GM23338 (cell line): ENCODE measurements at regions not wholly inside any gene's neighbourhood (a gene's known extent, or its start where the extent isn't known, plus 50 kb on each side); places are given as distances from the start of the nearest gene placed in this dataset.

Experiments used
- ATAC-seq: fragments of 200-7000 bp; cut with Tn5 transposase; 3 replicates; pipeline ENCODE4 v1.9.1; 2020
- DNase-seq: peaks from one replicate; pipeline ENCODE4 v3.0.0-alpha.2; 2015; ENCODE audit warnings: low spot score
- H2AFZ ChIP-seq: fragments of 200-600 bp; sonication (generic); 2 replicates; pipeline ENCODE4 v1.8.0; 2016; ENCODE audit warnings: antibody characterized with exemption, mild to moderate bottlenecking, moderate library complexity
- H3F3A ChIP-seq: fragments of 200-600 bp; sonication (generic); replicated peaks from 2 replicates; pipeline ENCODE4 v1.8.0; 2017; ENCODE audit warnings: antibody characterized with exemption, mixed run types, low read depth
- H3K27ac ChIP-seq: fragments of 200-600 bp; sonication (generic); 2 replicates; pipeline ENCODE4 v1.6.1; 2016; ENCODE audit warnings: low read depth
- H3K27me3 ChIP-seq: fragments of 200-600 bp; sonication (generic); 2 replicates; pipeline ENCODE4 v1.8.0; 2016; ENCODE audit warnings: mild to moderate bottlenecking, mixed run types, moderate library complexity; ENCODE audit not compliant: insufficient read depth
- H3K36me3 ChIP-seq: fragments of 200-600 bp; sonication (generic); 2 replicates; pipeline ENCODE4 v1.8.0; 2016; ENCODE audit warnings: mild to moderate bottlenecking; ENCODE audit not compliant: insufficient read depth
- H3K4me1 ChIP-seq: fragments of 200-600 bp; sonication (generic); 2 replicates; pipeline ENCODE4 v1.8.0; 2016; ENCODE audit warnings: mild to moderate bottlenecking, moderate library complexity; ENCODE audit not compliant: insufficient read depth
- H3K4me2 ChIP-seq: fragments of 200-600 bp; sonication (generic); 2 replicates; pipeline ENCODE4 v1.7.1; 2017; ENCODE audit warnings: mixed run types
- H3K4me3 ChIP-seq: fragments of 200-600 bp; sonication (generic); 2 replicates; pipeline ENCODE4 v1.6.1; 2016; ENCODE audit warnings: mixed run types
- H3K79me2 ChIP-seq: fragments of 200-600 bp; sonication (generic); replicated peaks from 2 replicates; pipeline ENCODE4 v1.8.0; 2017; ENCODE audit warnings: mild to moderate bottlenecking; ENCODE audit not compliant: insufficient read depth
- H3K9me2 ChIP-seq: fragments of 200-600 bp; sonication (generic); 2 replicates; pipeline ENCODE4 v1.8.0; 2017; ENCODE audit not compliant: insufficient read depth
- H4K20me1 ChIP-seq: fragments of 200-600 bp; sonication (generic); replicated peaks from 2 replicates; pipeline ENCODE4 v1.8.0; 2017; ENCODE audit warnings: mild to moderate bottlenecking; ENCODE audit not compliant: insufficient read depth
- H3K27ac Mint-ChIP-seq: 2 replicates; pipeline ENCODE4 v1.8.0; 2020; ENCODE audit warnings: inconsistent platforms, mild to moderate bottlenecking, moderate library complexity, mixed read lengths
- H3K27me3 Mint-ChIP-seq: 3 replicates; pipeline ENCODE4 v1.8.0; 2022; ENCODE audit warnings: low read depth, mild to moderate bottlenecking, moderate library complexity, mixed read lengths, inconsistent platforms; ENCODE audit not compliant: insufficient read depth, poor library complexity
- H3K36me3 Mint-ChIP-seq: 3 replicates; pipeline ENCODE4 v1.8.0; 2021; ENCODE audit warnings: low read depth, mild to moderate bottlenecking, inconsistent platforms, moderate library complexity, mixed read lengths
- H3K4me1 Mint-ChIP-seq: 3 replicates; pipeline ENCODE4 v1.8.0; 2020; ENCODE audit warnings: mild to moderate bottlenecking, inconsistent platforms, mixed read lengths
- H3K4me3 Mint-ChIP-seq: 3 replicates; pipeline ENCODE4 v1.8.0; 2021; ENCODE audit warnings: moderate library complexity, mild to moderate bottlenecking, inconsistent platforms, mixed read lengths
- H3K9me3 Mint-ChIP-seq: 3 replicates; pipeline ENCODE4 v1.8.0; 2020; ENCODE audit warnings: moderate library complexity, mild to moderate bottlenecking, inconsistent platforms, mixed read lengths
- EZH2 ChIP-seq: fragments of 200-600 bp; sonication (generic); IDR thresholded peaks from one replicate; pipeline ENCODE4 v1.8.0; 2017; ENCODE audit warnings: antibody characterized with exemption, mild to moderate bottlenecking, low read depth; ENCODE audit not compliant: unreplicated experiment
- EZH2phosphoT487 ChIP-seq: fragments of 200-600 bp; sonication (generic); IDR thresholded peaks from one replicate; pipeline ENCODE4 v1.8.1; 2018; ENCODE audit warnings: antibody characterized with exemption; ENCODE audit not compliant: unreplicated experiment
- JUNB ChIP-seq: IDR thresholded peaks from one replicate; pipeline ENCODE4 v1.6.1; 2016; ENCODE audit warnings: antibody characterized with exemption; ENCODE audit not compliant: unreplicated experiment
- POLR2AphosphoS5 ChIP-seq: IDR thresholded peaks from 2 replicates; pipeline ENCODE4 v1.6.1; 2016; ENCODE audit warnings: antibody characterized with exemption, low read depth
- STAT1 ChIP-seq: IDR thresholded peaks from one replicate; pipeline ENCODE4 v1.6.1; 2016; ENCODE audit warnings: antibody characterized with exemption; ENCODE audit not compliant: unreplicated experiment
- ZNF331 ChIP-seq: fragments of 250-450 bp; sonication (Bioruptor Pico); IDR thresholded peaks from 2 replicates; pipeline ENCODE4 v1.5.0; 2020; ENCODE audit warnings: low read depth, mild to moderate bottlenecking, moderate library complexity
- TF ChIP-seq, protein P1 (sequence below): IDR thresholded peaks from 2 replicates; pipeline ENCODE4 v1.6.1; 2016; ENCODE audit warnings: antibody characterized with exemption
- TF ChIP-seq, protein P2 (sequence below), 2 experiments: fragments of 200-600 bp in 1 of 2; sonication (generic) in 1 of 2; conservative IDR thresholded peaks; 2 replicates each; pipeline versions ENCODE4 v1.5.1 to v1.6.1; 2016 to 2017; ENCODE audit warnings: antibody characterized with exemption in 2 of 2, low read depth in 2 of 2, mild to moderate bottlenecking in 2 of 2, moderate library complexity in 1 of 2
- TF ChIP-seq, protein P3 (sequence below): fragments of 250-450 bp; sonication (Bioruptor Pico); IDR thresholded peaks from 2 replicates; pipeline ENCODE4 v1.5.0; 2020; ENCODE audit warnings: mild to moderate bottlenecking, moderate library complexity

DNA sequence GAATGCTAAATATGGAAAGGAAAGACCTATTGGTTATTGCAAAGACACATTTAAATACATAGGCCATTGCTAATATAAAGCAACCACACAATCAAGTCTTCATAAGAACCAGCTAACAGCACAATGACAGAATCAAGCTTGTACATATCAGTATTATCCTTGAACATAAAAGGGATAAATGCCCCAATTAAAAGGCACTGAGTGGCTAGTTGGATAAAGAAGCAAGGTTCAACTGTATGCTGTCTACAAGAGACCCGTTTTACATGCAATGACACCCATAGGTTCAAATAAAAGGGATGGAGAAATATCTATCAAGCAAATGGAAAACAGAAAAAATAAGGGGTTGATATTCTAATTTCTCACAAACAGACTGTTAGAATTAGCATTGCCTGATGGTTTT is 706.1 kb downstream of the EPHA3 start:
- no peaks in the 10 kb centered on the region for H3K4me1 Mint-ChIP-seq

DNA sequence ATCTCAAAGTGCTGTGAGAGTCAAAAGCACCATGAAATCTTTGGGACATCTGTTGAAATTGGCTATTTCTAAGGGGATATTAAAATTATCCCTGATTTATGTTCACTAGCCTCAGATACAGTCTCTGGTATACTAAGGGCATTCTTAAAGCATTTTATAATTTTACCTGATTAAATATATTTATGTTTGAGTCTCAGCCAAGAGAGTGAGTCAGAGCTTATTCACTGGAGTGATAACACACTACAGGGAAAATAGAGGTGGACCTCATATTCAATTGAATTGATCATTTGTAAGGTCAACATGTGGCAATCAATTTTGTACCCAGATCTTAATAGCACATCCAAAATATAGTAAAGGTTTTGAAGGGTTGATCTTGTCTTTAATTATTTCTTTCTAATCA is 733.6 kb downstream of the EPHA3 start:
- Mint-ChIP-seq H3K27ac (no peak overlapping the region), H3K4me3 (no peak overlapping the region), H3K27me3 (peaks cover 2% of the 10 kb centered on the region), H3K4me1 (peaks cover 10% of the 10 kb centered on the region; the same call in 2 of the 3 replicates), H3K9me3 (peaks cover 10% of the 10 kb centered on the region; the same call in 2 of the 3 replicates), H3K36me3 (no peaks in the 10 kb centered on the region; the same call in 2 of the 3 replicates)
- no peaks in the 10 kb centered on the region for H3K9me2 ChIP-seq
- ATAC-seq: no peak
- no peak overlapping the region for H3K4me2 ChIP-seq
- H3K36me3 ChIP-seq: no peaks in the 10 kb centered on the region
- DNase-seq: no peak
- no peak overlapping the region for H2AFZ ChIP-seq
- H4K20me1 ChIP-seq: no peaks in the 10 kb centered on the region
- no peak overlapping the region for H3K27ac ChIP-seq
- no peaks in the 10 kb centered on the region for H3K79me2 ChIP-seq
- H3F3A ChIP-seq: no peaks in the 10 kb centered on the region
- H3K27me3 ChIP-seq: no peaks in the 10 kb centered on the region
- no peak overlapping the region for H3K4me3 ChIP-seq
- H3K4me1 ChIP-seq: no peaks in the 10 kb centered on the region
- TF ChIP-seq JUNB: no peak
- TF ChIP-seq POLR2AphosphoS5: no peak
- TF ChIP-seq, protein P1, sequence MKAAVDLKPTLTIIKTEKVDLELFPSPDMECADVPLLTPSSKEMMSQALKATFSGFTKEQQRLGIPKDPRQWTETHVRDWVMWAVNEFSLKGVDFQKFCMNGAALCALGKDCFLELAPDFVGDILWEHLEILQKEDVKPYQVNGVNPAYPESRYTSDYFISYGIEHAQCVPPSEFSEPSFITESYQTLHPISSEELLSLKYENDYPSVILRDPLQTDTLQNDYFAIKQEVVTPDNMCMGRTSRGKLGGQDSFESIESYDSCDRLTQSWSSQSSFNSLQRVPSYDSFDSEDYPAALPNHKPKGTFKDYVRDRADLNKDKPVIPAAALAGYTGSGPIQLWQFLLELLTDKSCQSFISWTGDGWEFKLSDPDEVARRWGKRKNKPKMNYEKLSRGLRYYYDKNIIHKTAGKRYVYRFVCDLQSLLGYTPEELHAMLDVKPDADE: no peak
- no peak for TF ChIP-seq EZH2
- TF ChIP-seq, protein P2, sequence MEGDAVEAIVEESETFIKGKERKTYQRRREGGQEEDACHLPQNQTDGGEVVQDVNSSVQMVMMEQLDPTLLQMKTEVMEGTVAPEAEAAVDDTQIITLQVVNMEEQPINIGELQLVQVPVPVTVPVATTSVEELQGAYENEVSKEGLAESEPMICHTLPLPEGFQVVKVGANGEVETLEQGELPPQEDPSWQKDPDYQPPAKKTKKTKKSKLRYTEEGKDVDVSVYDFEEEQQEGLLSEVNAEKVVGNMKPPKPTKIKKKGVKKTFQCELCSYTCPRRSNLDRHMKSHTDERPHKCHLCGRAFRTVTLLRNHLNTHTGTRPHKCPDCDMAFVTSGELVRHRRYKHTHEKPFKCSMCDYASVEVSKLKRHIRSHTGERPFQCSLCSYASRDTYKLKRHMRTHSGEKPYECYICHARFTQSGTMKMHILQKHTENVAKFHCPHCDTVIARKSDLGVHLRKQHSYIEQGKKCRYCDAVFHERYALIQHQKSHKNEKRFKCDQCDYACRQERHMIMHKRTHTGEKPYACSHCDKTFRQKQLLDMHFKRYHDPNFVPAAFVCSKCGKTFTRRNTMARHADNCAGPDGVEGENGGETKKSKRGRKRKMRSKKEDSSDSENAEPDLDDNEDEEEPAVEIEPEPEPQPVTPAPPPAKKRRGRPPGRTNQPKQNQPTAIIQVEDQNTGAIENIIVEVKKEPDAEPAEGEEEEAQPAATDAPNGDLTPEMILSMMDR (conservative IDR thresholded peaks at IDR 0.05; ENCODE audit: low read depth in 2 of 2): no peak
- TF ChIP-seq, protein P3, sequence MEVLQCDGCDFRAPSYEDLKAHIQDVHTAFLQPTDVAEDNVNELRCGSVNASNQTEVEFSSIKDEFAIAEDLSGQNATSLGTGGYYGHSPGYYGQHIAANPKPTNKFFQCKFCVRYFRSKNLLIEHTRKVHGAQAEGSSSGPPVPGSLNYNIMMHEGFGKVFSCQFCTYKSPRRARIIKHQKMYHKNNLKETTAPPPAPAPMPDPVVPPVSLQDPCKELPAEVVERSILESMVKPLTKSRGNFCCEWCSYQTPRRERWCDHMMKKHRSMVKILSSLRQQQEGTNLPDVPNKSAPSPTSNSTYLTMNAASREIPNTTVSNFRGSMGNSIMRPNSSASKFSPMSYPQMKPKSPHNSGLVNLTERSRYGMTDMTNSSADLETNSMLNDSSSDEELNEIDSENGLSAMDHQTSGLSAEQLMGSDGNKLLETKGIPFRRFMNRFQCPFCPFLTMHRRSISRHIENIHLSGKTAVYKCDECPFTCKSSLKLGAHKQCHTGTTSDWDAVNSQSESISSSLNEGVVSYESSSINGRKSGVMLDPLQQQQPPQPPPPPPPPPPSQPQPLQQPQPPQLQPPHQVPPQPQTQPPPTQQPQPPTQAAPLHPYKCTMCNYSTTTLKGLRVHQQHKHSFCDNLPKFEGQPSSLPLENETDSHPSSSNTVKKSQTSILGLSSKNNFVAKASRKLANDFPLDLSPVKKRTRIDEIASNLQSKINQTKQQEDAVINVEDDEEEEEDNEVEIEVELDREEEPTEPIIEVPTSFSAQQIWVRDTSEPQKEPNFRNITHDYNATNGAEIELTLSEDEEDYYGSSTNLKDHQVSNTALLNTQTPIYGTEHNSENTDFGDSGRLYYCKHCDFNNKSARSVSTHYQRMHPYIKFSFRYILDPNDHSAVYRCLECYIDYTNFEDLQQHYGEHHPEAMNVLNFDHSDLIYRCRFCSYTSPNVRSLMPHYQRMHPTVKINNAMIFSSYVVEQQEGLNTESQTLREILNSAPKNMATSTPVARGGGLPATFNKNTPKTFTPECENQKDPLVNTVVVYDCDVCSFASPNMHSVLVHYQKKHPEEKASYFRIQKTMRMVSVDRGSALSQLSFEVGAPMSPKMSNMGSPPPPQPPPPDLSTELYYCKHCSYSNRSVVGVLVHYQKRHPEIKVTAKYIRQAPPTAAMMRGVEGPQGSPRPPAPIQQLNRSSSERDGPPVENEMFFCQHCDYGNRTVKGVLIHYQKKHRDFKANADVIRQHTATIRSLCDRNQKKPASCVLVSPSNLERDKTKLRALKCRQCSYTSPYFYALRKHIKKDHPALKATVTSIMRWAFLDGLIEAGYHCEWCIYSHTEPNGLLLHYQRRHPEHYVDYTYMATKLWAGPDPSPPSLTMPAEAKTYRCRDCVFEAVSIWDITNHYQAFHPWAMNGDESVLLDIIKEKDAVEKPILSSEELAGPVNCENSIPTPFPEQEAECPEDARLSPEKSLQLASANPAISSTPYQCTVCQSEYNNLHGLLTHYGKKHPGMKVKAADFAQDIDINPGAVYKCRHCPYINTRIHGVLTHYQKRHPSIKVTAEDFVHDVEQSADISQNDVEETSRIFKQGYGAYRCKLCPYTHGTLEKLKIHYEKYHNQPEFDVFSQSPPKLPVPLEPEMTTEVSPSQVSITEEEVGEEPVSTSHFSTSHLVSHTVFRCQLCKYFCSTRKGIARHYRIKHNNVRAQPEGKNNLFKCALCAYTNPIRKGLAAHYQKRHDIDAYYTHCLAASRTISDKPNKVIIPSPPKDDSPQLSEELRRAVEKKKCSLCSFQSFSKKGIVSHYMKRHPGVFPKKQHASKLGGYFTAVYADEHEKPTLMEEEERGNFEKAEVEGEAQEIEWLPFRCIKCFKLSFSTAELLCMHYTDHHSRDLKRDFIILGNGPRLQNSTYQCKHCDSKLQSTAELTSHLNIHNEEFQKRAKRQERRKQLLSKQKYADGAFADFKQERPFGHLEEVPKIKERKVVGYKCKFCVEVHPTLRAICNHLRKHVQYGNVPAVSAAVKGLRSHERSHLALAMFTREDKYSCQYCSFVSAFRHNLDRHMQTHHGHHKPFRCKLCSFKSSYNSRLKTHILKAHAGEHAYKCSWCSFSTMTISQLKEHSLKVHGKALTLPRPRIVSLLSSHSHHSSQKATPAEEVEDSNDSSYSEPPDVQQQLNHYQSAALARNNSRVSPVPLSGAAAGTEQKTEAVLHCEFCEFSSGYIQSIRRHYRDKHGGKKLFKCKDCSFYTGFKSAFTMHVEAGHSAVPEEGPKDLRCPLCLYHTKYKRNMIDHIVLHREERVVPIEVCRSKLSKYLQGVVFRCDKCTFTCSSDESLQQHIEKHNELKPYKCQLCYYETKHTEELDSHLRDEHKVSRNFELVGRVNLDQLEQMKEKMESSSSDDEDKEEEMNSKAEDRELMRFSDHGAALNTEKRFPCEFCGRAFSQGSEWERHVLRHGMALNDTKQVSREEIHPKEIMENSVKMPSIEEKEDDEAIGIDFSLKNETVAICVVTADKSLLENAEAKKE (CRISPR knock-in tag): no peak
- TF ChIP-seq ZNF331 (CRISPR knock-in tag): no peak
- no peak for TF ChIP-seq EZH2phosphoT487

More for the DNA sequence above, 706.1 kb downstream of the EPHA3 start:
- Histone ChIP-seq H3F3A (no peaks in the 10 kb centered on the region), H3K79me2 (no peaks in the 10 kb centered on the region), H3K27me3 (no peaks in the 10 kb centered on the region), H3K4me3 (no peak overlapping the region), H3K36me3 (0 out of 2 replicates have a peak, but pooled peaks cover 5% of the 10 kb centered on the region), H2AFZ (no peak overlapping the region), H4K20me1 (no peaks in the 10 kb centered on the region), H3K4me1 (no peaks in the 10 kb centered on the region), H3K9me2 (peaks cover 22% of the 10 kb centered on the region), H3K4me2 (no peak overlapping the region), H3K27ac (no peak overlapping the region)
- Mint-ChIP-seq H3K27ac (no peak overlapping the region), H3K27me3 (no peaks in the 10 kb centered on the region), H3K36me3 (peaks cover 21% of the 10 kb centered on the region), H3K9me3 (peaks cover 25% of the 10 kb centered on the region), H3K4me3 (no peak overlapping the region)
- ATAC-seq (no peak), DNase-seq (no peak)
- no peak for TF ChIP-seq EZH2
- no peak for TF ChIP-seq ZNF331 (CRISPR knock-in tag)
- no peak for TF ChIP-seq POLR2AphosphoS5
- TF ChIP-seq STAT1: no peak
- TF ChIP-seq, protein P2 (conservative IDR thresholded peaks at IDR 0.05; ENCODE audit: low read depth in 2 of 2): no peak
